ENCODE measurements at regions not wholly inside any gene's neighbourhood (a gene's known extent, or its start where the extent isn't known, plus 50 kb on each side); places are given as distances from the start of the nearest gene placed in this dataset.
"Not testable (repeated sequence)": the region's sequence is repeated elsewhere in the genome, so short reads cannot be mapped to it uniquely, and the experiment has no call there.

DNA sequence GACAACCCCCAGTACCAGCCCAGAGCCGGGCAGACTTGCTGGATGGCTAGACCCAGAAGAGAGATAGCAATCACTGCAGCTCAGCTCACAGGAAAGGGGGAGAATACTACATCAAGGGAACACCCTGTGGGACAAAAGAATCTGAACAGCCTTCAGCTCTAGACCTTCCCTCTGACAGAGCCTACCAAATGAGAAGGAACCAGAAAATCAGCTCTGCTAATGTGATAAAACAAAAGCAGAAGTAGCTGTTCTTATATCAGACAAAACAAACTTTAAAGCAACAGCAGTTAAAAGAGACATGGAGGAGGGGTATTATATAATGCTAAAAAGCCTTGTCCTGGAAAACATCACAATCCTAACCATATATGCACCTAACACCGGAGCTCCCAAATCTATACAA lies 283.3 kb downstream of the KLF13 start:
- Mint-ChIP-seq H3K4me1 (ENCODE audit: low read depth, unreplicated experiment) (no peaks in the 10 kb centered on the region), H3K36me3 (ENCODE audit: insufficient read depth, unreplicated experiment) (no peaks in the 10 kb centered on the region)

DNA sequence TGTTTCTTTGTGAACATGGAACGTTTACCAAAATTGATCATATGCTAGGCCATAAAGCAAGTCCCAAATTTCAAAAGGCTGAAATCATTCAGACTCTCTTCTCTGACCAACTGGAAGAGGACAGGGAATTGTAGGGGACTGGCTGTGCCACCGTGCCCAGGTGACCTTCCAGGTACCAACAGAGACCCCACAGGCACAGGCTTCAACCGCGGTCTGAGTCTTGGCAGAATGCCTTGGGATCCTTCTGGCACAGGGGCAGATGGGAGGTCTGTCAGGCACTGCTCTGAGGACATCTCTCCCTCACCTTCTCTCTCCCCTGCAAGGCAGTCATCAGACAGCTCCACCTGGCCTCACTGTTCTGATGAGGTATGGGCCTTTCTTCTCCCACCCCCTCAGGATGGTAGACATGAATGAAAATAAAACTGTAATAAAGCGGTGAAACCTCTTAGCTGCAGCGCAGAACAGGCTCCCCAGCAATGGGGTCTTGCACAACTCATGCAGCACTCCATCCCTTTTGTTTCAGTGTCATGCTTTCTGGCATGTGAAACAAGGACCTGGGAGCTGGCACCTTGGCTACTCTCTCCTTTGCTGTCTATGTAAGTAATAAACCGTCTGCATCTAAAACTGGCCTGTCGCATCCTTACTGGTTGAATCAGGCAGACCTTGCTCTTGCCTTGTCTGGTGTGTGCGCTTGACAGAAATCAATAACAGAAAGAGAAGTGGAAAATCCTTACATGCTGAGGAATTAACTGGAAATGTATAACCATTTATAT lies 289.2 kb downstream of the KLF13 start:
- Mint-ChIP-seq H3K27ac (ENCODE audit: unreplicated experiment) (no peak overlapping the region), H3K9me3 (ENCODE audit: low read depth, unreplicated experiment) (peaks cover 2% of the 10 kb centered on the region), H3K27me3 (ENCODE audit: unreplicated experiment) (no peaks in the 10 kb centered on the region), H3K4me3 (ENCODE audit: low read depth, unreplicated experiment) (no peak overlapping the region), H3K36me3 (ENCODE audit: insufficient read depth, unreplicated experiment) (no peaks in the 10 kb centered on the region), H3K4me1 (ENCODE audit: low read depth, unreplicated experiment) (no peaks in the 10 kb centered on the region)
- BruUV-seq (replicated peaks), result no TSS peak
- TF ChIP-seq, protein P1, sequence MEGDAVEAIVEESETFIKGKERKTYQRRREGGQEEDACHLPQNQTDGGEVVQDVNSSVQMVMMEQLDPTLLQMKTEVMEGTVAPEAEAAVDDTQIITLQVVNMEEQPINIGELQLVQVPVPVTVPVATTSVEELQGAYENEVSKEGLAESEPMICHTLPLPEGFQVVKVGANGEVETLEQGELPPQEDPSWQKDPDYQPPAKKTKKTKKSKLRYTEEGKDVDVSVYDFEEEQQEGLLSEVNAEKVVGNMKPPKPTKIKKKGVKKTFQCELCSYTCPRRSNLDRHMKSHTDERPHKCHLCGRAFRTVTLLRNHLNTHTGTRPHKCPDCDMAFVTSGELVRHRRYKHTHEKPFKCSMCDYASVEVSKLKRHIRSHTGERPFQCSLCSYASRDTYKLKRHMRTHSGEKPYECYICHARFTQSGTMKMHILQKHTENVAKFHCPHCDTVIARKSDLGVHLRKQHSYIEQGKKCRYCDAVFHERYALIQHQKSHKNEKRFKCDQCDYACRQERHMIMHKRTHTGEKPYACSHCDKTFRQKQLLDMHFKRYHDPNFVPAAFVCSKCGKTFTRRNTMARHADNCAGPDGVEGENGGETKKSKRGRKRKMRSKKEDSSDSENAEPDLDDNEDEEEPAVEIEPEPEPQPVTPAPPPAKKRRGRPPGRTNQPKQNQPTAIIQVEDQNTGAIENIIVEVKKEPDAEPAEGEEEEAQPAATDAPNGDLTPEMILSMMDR (IDR thresholded peaks at IDR 0.05; ENCODE audit: unreplicated experiment), result no peak
- intact Hi-C loops (cut with micrococcal nuclease; ENCODE audit: unreplicated experiment), result no loop called here
- CTCF ChIA-PET, result no interaction called here
- no peak for DNase-seq

More for the DNA sequence above, 283.3 kb downstream of the KLF13 start:
- DNase-seq, result no peak
- Mint-ChIP-seq H3K9me3 (ENCODE audit: low read depth, unreplicated experiment) (peaks cover 2% of the 10 kb centered on the region), H3K27me3 (ENCODE audit: unreplicated experiment) (no peaks in the 10 kb centered on the region), H3K27ac (ENCODE audit: unreplicated experiment) (no peak overlapping the region), H3K4me3 (ENCODE audit: low read depth, unreplicated experiment) (no peak overlapping the region)
- intact Hi-C loops (cut with micrococcal nuclease; ENCODE audit: unreplicated experiment), result no loop called here
- CTCF ChIA-PET, result no interaction called here
- BruUV-seq (replicated peaks), result no TSS peak
- TF ChIP-seq, protein P1 (IDR thresholded peaks at IDR 0.05; ENCODE audit: unreplicated experiment), result no peak

DNA sequence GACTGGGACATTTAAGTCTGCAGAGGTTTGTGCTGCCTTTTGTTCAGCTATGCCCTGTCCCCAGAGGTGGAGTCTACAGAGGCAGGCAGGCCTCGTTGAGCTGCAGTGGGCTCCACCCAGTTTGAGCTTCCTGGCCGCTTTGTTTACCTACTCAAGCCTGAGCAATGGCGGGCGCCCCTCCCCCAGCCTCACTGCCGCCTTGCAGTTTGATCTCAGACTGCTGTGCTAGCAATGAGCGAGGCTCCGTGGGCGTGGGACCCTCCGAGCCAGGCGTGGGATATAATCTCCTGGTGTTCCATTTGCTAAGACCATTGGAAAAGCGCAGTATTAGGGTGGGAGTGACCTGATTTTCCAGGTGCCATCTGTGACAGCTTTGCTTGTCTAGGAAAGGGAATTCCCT lies 296.7 kb downstream of the KLF13 start:
- H3K27ac Mint-ChIP-seq (ENCODE audit: unreplicated experiment); BruUV-seq (replicated peaks); CTCF ChIA-PET; H3K9me3 Mint-ChIP-seq (ENCODE audit: low read depth, unreplicated experiment); H3K36me3 Mint-ChIP-seq (ENCODE audit: insufficient read depth, unreplicated experiment); H3K4me3 Mint-ChIP-seq (ENCODE audit: low read depth, unreplicated experiment); DNase-seq; H3K27me3 Mint-ChIP-seq (ENCODE audit: unreplicated experiment); H3K4me1 Mint-ChIP-seq (ENCODE audit: low read depth, unreplicated experiment); intact Hi-C loops (cut with micrococcal nuclease; ENCODE audit: unreplicated experiment): not testable (repeated sequence)

DNA sequence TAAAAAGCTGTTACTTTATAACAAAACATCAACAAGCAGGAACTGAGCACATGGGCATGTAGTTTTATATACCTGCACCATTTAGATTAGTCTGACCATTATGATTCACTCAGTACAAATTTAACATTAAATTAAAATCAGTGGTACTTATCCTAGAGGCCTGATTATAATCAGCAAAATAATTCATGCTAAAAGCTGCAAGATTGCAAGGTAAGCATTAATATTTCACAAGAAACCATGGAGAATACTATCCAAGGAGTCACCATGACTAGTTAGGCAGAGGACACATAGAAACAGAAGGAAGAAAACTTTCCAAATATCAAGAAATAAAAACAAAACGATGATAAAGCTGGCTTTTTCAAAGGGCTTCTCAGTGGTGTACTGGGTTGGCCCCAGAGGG lies 297.5 kb downstream of the KLF13 start:
- DNase-seq; BruUV-seq (replicated peaks); H3K27ac Mint-ChIP-seq (ENCODE audit: unreplicated experiment); H3K9me3 Mint-ChIP-seq (ENCODE audit: low read depth, unreplicated experiment); intact Hi-C loops (cut with micrococcal nuclease; ENCODE audit: unreplicated experiment); CTCF ChIA-PET; H3K4me3 Mint-ChIP-seq (ENCODE audit: low read depth, unreplicated experiment); H3K27me3 Mint-ChIP-seq (ENCODE audit: unreplicated experiment); H3K4me1 Mint-ChIP-seq (ENCODE audit: low read depth, unreplicated experiment); H3K36me3 Mint-ChIP-seq (ENCODE audit: insufficient read depth, unreplicated experiment): not testable (repeated sequence)

DNA sequence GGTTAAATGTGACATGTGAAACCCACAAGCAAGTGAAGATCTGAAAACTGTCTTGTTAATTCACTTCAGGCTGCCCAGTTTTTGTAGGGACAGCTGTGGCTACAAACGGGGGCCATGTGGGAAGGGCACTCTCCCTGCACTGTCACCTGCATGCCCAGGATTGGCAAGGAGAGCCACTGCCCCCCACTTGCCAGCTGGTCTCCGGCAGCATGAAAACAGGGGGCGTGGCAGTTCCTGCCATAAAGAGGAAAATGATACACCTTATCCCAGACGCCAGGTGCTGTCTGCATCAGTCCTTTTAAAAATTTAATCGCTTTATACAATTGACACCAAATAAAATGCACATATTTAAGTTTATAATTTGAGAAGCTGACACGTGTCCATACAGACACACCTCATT lies 309.1 kb downstream of the KLF13 start:
- H3K4me1 Mint-ChIP-seq (ENCODE audit: low read depth, unreplicated experiment); H3K27ac Mint-ChIP-seq (ENCODE audit: unreplicated experiment); BruUV-seq (replicated peaks); CTCF ChIA-PET; H3K36me3 Mint-ChIP-seq (ENCODE audit: insufficient read depth, unreplicated experiment); DNase-seq; H3K9me3 Mint-ChIP-seq (ENCODE audit: low read depth, unreplicated experiment); H3K27me3 Mint-ChIP-seq (ENCODE audit: unreplicated experiment); intact Hi-C loops (cut with micrococcal nuclease; ENCODE audit: unreplicated experiment); H3K4me3 Mint-ChIP-seq (ENCODE audit: low read depth, unreplicated experiment): not testable (repeated sequence)

DNA sequence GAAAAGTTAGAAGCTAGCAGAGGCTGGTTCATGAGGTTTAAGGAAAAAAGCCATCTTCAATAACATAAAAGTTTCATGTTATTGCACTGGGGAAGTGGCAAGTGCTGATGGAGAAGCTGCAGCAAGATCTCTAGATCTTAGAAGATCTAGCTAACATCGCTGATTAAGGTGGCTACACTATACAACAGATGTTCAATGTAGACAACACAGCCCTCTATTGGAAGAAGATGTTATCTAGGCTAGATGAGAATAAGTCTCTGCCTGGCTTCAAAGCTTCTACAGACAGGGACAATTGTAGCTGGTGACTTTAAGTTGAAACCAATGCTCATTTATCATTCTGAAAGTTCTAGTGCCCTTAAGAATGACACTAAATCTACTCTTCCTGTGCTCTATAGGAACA lies 310.3 kb downstream of the KLF13 start:
- BruUV-seq (replicated peaks); H3K4me1 Mint-ChIP-seq (ENCODE audit: low read depth, unreplicated experiment); H3K27me3 Mint-ChIP-seq (ENCODE audit: unreplicated experiment); H3K9me3 Mint-ChIP-seq (ENCODE audit: low read depth, unreplicated experiment); DNase-seq; intact Hi-C loops (cut with micrococcal nuclease; ENCODE audit: unreplicated experiment); CTCF ChIA-PET; H3K36me3 Mint-ChIP-seq (ENCODE audit: insufficient read depth, unreplicated experiment); H3K27ac Mint-ChIP-seq (ENCODE audit: unreplicated experiment); H3K4me3 Mint-ChIP-seq (ENCODE audit: low read depth, unreplicated experiment): not testable (repeated sequence)

DNA sequence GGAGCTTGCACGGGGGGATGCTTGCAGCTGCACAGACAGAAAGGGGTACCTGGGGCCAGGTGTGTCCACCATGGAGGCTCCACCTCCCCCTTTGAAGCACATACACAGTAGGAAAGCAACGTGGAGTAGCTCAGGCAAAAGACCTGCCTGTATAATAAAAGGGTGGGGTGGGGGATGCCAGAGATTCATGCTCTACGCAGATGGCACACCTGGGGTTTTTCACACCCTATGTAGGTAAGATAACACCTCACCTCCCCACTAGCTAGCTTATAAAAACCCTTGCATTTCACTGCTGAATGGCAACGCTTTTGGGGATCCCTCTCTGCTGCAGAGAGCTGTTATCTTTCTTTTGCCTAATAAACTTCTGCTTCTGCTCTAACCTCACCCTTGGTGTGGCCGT lies 317.3 kb downstream of the KLF13 start:
- H3K27ac Mint-ChIP-seq (ENCODE audit: unreplicated experiment); BruUV-seq (replicated peaks); H3K36me3 Mint-ChIP-seq (ENCODE audit: insufficient read depth, unreplicated experiment); H3K4me3 Mint-ChIP-seq (ENCODE audit: low read depth, unreplicated experiment); intact Hi-C loops (cut with micrococcal nuclease; ENCODE audit: unreplicated experiment); H3K27me3 Mint-ChIP-seq (ENCODE audit: unreplicated experiment); CTCF ChIA-PET; H3K9me3 Mint-ChIP-seq (ENCODE audit: low read depth, unreplicated experiment); H3K4me1 Mint-ChIP-seq (ENCODE audit: low read depth, unreplicated experiment); DNase-seq: not testable (repeated sequence)

DNA sequence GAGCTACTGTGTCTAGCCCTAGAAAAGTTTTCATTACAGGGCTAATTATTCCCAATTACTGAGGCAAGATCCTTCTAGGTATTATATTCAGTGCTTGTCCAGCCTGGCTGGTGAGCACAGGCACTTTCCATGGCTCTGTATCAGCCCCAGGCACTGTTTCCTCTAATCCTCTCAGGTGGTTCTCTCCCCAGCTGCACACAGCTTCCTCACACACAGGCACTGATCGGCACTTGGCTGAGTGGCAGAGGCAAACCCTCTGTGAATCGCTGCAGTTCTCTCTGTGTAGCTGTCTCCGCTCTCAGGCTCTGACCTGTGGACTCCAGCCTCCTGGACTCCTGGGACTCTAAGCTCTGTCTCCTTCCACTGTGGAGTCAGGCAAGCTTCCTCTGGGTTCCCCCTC lies 318.1 kb downstream of the KLF13 start:
- H3K27ac Mint-ChIP-seq (ENCODE audit: unreplicated experiment); H3K4me3 Mint-ChIP-seq (ENCODE audit: low read depth, unreplicated experiment); DNase-seq; CTCF ChIA-PET; H3K36me3 Mint-ChIP-seq (ENCODE audit: insufficient read depth, unreplicated experiment); BruUV-seq (replicated peaks); H3K9me3 Mint-ChIP-seq (ENCODE audit: low read depth, unreplicated experiment); H3K27me3 Mint-ChIP-seq (ENCODE audit: unreplicated experiment); H3K4me1 Mint-ChIP-seq (ENCODE audit: low read depth, unreplicated experiment): not testable (repeated sequence)
- intact Hi-C loops (cut with micrococcal nuclease; ENCODE audit: unreplicated experiment), result loop anchor here (5.0 kb wide), 1 partner anchor 223 kb away; no protein-coding TSS in a partner anchor

DNA sequence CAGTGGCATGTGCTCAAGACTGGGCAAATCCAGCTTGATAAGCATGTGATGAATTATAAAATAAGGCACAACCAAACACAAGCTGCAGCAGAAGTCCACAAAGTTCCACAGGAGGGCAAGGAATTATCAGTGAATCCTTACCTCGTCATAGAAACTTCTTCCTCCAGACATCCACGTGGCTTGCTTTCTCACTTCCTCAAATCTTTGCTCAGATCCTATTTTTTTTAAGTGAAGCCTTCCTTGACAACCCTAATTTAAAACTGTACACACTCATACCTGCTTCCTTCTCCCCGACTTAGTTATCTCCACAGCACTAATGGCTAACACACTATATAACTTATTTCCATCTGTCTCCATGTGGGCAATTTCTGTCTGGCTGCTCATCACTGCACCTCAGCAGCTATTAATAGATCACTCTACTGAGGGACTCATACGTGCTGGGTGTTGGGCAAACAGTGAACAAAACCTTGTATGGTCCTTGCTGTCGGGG lies 320.7 kb downstream of the KLF13 start:
- H3K36me3 Mint-ChIP-seq (ENCODE audit: insufficient read depth, unreplicated experiment); H3K27ac Mint-ChIP-seq (ENCODE audit: unreplicated experiment); H3K4me3 Mint-ChIP-seq (ENCODE audit: low read depth, unreplicated experiment); H3K4me1 Mint-ChIP-seq (ENCODE audit: low read depth, unreplicated experiment); CTCF ChIA-PET; DNase-seq; BruUV-seq (replicated peaks); H3K9me3 Mint-ChIP-seq (ENCODE audit: low read depth, unreplicated experiment); H3K27me3 Mint-ChIP-seq (ENCODE audit: unreplicated experiment): not testable (repeated sequence)
- intact Hi-C loops (cut with micrococcal nuclease; ENCODE audit: unreplicated experiment), result loop anchor here (5.0 kb wide), 1 partner anchor 220 kb away; no protein-coding TSS in a partner anchor

Data from Calu3 (cell line).